H9 (cell line): ENCODE measurements at regions not wholly inside any gene's neighbourhood (a gene's known extent, or its start where the extent isn't known, plus 50 kb on each side); places are given as distances from the start of the nearest gene placed in this dataset.

Experiments
- DNase-seq: peaks from one replicate; pipeline ENCODE4 v3.0.0-alpha.2; 2017
- H2AFZ ChIP-seq: one replicate; pipeline ENCODE4 v1.6.1; 2013; ENCODE audit warnings: mild to moderate bottlenecking, low read length, control low read depth, moderate library complexity
- H2AK5ac ChIP-seq: 2 replicates; pipeline ENCODE4 v1.6.1; 2013; ENCODE audit warnings: low read length, control low read depth, mixed read lengths; ENCODE audit not compliant: insufficient read length
- H2BK120ac ChIP-seq: one replicate; pipeline ENCODE4 v1.6.1; 2013; ENCODE audit warnings: low read depth, mild to moderate bottlenecking, low read length, control low read depth, inconsistent platforms; ENCODE audit not compliant: poor library complexity, severe bottlenecking
- H2BK12ac ChIP-seq: 2 replicates; pipeline ENCODE4 v1.6.1; 2013; ENCODE audit warnings: low read length, control low read depth, mixed read lengths, low read depth; ENCODE audit not compliant: insufficient read length
- H2BK15ac ChIP-seq: 2 replicates; pipeline ENCODE4 v1.6.1; 2013; ENCODE audit warnings: low read depth, low read length, control low read depth
- H2BK20ac ChIP-seq: one replicate; pipeline ENCODE4 v1.6.1; 2013; ENCODE audit warnings: low read depth, mild to moderate bottlenecking, low read length, control low read depth, inconsistent platforms; ENCODE audit not compliant: poor library complexity, severe bottlenecking
- H2BK5ac ChIP-seq: 2 replicates; pipeline ENCODE4 v1.6.1; 2013; ENCODE audit warnings: low read length, control low read depth, mixed read lengths; ENCODE audit not compliant: insufficient read length
- H3K14ac ChIP-seq: 2 replicates; pipeline ENCODE4 v1.6.1; 2013; ENCODE audit warnings: low read length, control low read depth; ENCODE audit not compliant: insufficient read depth
- H3K18ac ChIP-seq: 2 replicates; pipeline ENCODE4 v1.6.1; 2013; ENCODE audit warnings: low read depth, mild to moderate bottlenecking, mixed read lengths, low read length, control low read depth; ENCODE audit not compliant: insufficient read length
- H3K23ac ChIP-seq: 2 replicates; pipeline ENCODE4 v1.6.1; 2013; ENCODE audit warnings: low read length, control low read depth, mixed read lengths, low read depth; ENCODE audit not compliant: insufficient read length
- H3K23me2 ChIP-seq: 2 replicates; pipeline ENCODE4 v1.6.1; 2013; ENCODE audit warnings: low read depth, mild to moderate bottlenecking, mixed read lengths, low read length, control low read depth; ENCODE audit not compliant: insufficient read length, poor library complexity, severe bottlenecking
- H3K27ac ChIP-seq: 2 replicates; pipeline ENCODE4 v1.5.1; 2013; ENCODE audit warnings: low read length, control low read depth, mixed read lengths, low read depth; ENCODE audit not compliant: insufficient read length
- H3K27me3 ChIP-seq: 2 replicates; pipeline ENCODE4 v1.6.1; 2013; ENCODE audit warnings: low read length, control low read depth, inconsistent platforms; ENCODE audit not compliant: insufficient read depth
- H3K4ac ChIP-seq: 2 replicates; pipeline ENCODE4 v1.6.1; 2013; ENCODE audit warnings: low read depth, mild to moderate bottlenecking, control low read depth, inconsistent platforms, low read length, moderate library complexity
- H3K4me1 ChIP-seq: 2 replicates; pipeline ENCODE4 v1.6.1; 2013; ENCODE audit warnings: low read length, control low read depth, inconsistent platforms; ENCODE audit not compliant: insufficient read depth
- H3K4me2 ChIP-seq: 2 replicates; pipeline ENCODE4 v1.6.1; 2013; ENCODE audit warnings: low read length, control low read depth, mixed read lengths; ENCODE audit not compliant: insufficient read length, insufficient read depth
- H3K56ac ChIP-seq: 2 replicates; pipeline ENCODE4 v1.6.1; 2013; ENCODE audit warnings: low read depth, mild to moderate bottlenecking, mixed read lengths, low read length, control low read depth; ENCODE audit not compliant: insufficient read length
- H3K79me1 ChIP-seq: 2 replicates; pipeline ENCODE4 v1.6.1; 2013; ENCODE audit warnings: low read depth, mild to moderate bottlenecking, moderate library complexity, low read length, control low read depth, inconsistent platforms; ENCODE audit not compliant: insufficient read depth, poor library complexity, severe bottlenecking
- H3K79me2 ChIP-seq: 2 replicates; pipeline ENCODE4 v1.6.1; 2013; ENCODE audit warnings: low read length, control low read depth, inconsistent platforms; ENCODE audit not compliant: insufficient read depth
- H3K9ac ChIP-seq: 2 replicates; pipeline ENCODE4 v1.6.1; 2013; ENCODE audit warnings: low read length, control low read depth, mixed read lengths; ENCODE audit not compliant: insufficient read length; ENCODE audit errors: extremely low read depth
- H3K9me3 ChIP-seq: one replicate; pipeline ENCODE4 v1.6.1; 2013; ENCODE audit warnings: low read depth, low read length, inconsistent platforms; ENCODE audit not compliant: control insufficient read depth
- H3T11ph ChIP-seq: one replicate; pipeline ENCODE4 v1.6.1; 2013; ENCODE audit warnings: mild to moderate bottlenecking, low read length, control low read depth, inconsistent platforms
- H4K20me1 ChIP-seq: one replicate; pipeline ENCODE4 v1.6.1; 2013; ENCODE audit not compliant: control insufficient read depth, insufficient read length, insufficient read depth
- H4K5ac ChIP-seq: 2 replicates; pipeline ENCODE4 v1.6.1; 2013; ENCODE audit warnings: low read depth, mild to moderate bottlenecking, mixed read lengths, low read length, control low read depth; ENCODE audit not compliant: insufficient read length
- H4K8ac ChIP-seq: replicated peaks from 2 replicates; pipeline ENCODE4 v1.6.1; 2013; ENCODE audit warnings: low read length, control low read depth, mixed read lengths, low read depth; ENCODE audit not compliant: insufficient read length
- H4K91ac ChIP-seq: 2 replicates; pipeline ENCODE4 v1.6.1; 2013; ENCODE audit warnings: low read depth, mild to moderate bottlenecking, moderate library complexity, mixed read lengths, low read length, control low read depth; ENCODE audit not compliant: insufficient read length
- H3K27ac Mint-ChIP-seq, 3 experiments: 2 replicates in 2 of 3; 3 replicates in 1 of 3; pipeline ENCODE4 v1.8.0; 2020 to 2021; ENCODE audit warnings: mixed read lengths in 3 of 3, mild to moderate bottlenecking in 1 of 3, moderate library complexity in 1 of 3
- H3K27me3 Mint-ChIP-seq: 2 replicates; pipeline ENCODE4 v1.8.0; 2021; ENCODE audit warnings: low read depth, mild to moderate bottlenecking, moderate library complexity, mixed read lengths
- H3K36me3 Mint-ChIP-seq, 3 experiments: 2 replicates in 2 of 3; 3 replicates in 1 of 3; pipeline ENCODE4 v1.8.0; 2020 to 2021; ENCODE audit warnings: low read depth in 3 of 3, mixed read lengths in 3 of 3; ENCODE audit not compliant: insufficient read depth in 1 of 3
- H3K4me1 Mint-ChIP-seq, 2 experiments: 2 replicates each; pipeline ENCODE4 v1.8.0; 2020; ENCODE audit warnings: mixed read lengths in 2 of 2
- H3K4me3 Mint-ChIP-seq, 2 experiments: 2 replicates in 1 of 2; 3 replicates in 1 of 2; pipeline ENCODE4 v1.8.0; 2020 to 2021; ENCODE audit warnings: mild to moderate bottlenecking in 2 of 2, mixed read lengths in 2 of 2, moderate library complexity in 1 of 2
- H3K9me3 Mint-ChIP-seq, 2 experiments: 2 replicates in 1 of 2; 3 replicates in 1 of 2; pipeline ENCODE4 v1.8.0; 2020; ENCODE audit warnings: mild to moderate bottlenecking in 2 of 2, mixed read lengths in 2 of 2, moderate library complexity in 1 of 2
- CTCF ChIP-seq: fragments of 200-600 bp; sonication (generic); conservative IDR thresholded peaks from 3 replicates; pipeline ENCODE4 v1.8.0; 2021; ENCODE audit warnings: antibody characterized with exemption, mild to moderate bottlenecking
- whole genome bisulfite sequencing: extraction: QIAGEN DNeasy Blood & Tissue Kit; methylation state at CpG from one replicate; pipeline ENCODE4 v1.1.7; 2013; ENCODE audit warnings: missing lambda C conversion rate, low lambda C conversion rate, mixed read lengths; ENCODE audit not compliant: insufficient read length; ENCODE audit errors: extremely low coverage; 5-methylcytosine and 5-hydroxymethylcytosine counted together

DNA sequence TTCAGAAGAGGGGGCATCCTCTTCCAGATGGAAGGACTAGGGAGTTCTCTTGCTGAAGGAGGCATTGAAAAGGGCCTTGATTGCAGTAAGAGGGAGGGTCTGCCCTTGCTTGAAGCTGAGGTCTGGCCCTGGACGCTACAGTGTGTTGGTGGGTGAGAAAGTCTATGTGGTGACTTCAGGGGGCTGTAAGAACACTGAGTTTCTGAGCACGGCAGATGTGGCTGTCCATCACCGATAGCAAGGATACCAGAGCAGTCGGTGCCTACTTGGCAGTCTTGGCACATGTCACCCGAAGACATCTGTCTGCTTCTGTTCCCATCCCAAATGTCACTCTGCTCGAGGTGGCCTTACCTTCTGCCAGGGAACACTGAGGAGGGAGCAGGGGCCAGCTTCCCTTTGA, 631.1 kb upstream of the CFAP20DC start:
- no peak overlapping the region for H3K4me2 ChIP-seq

More for the DNA sequence above, 631.1 kb upstream of the CFAP20DC start:
- Histone ChIP-seq H2BK15ac (no peak overlapping the region), H3K14ac (no peak overlapping the region), H3K18ac (no peak overlapping the region), H3K27me3 (no peaks in the 10 kb centered on the region), H4K20me1 (no peaks in the 10 kb centered on the region), H2BK20ac (no peak overlapping the region), H2BK120ac (no peak overlapping the region), H2AK5ac (no peak overlapping the region), H3K9me3 (no peaks in the 10 kb centered on the region), H3K4me1 (no peaks in the 10 kb centered on the region), H3K27ac (no peak overlapping the region), H3K9ac (no peak overlapping the region), H3K56ac (no peak overlapping the region), H2BK12ac (no peak overlapping the region), H3K23me2 (no peaks in the 10 kb centered on the region), H4K91ac (no peak overlapping the region), H3K79me1 (no peaks in the 10 kb centered on the region), H4K8ac (no peak overlapping the region), H2AFZ (no peak overlapping the region), H3K4ac (no peak overlapping the region), H2BK5ac (no peak overlapping the region), H3K23ac (no peak overlapping the region), H3T11ph (no peak overlapping the region), H3K79me2 (no peaks in the 10 kb centered on the region), H4K5ac (no peak overlapping the region)
- DNase-seq: no peak
- H3K9me3 Mint-ChIP-seq: no peaks in the 10 kb centered on the region
- no CpG with 5 or more reads among the region's 6 CpGs for WGBS
- TF ChIP-seq CTCF: no peak
- no peaks in the 10 kb centered on the region for H3K27me3 Mint-ChIP-seq
- H3K4me3 Mint-ChIP-seq: no peak overlapping the region
- peaks cover 0 to 2% of the 10 kb centered on the region in 2 experiments; a peak in 1 of 4 replicates for H3K4me1 Mint-ChIP-seq
- no peak overlapping the region for H3K27ac Mint-ChIP-seq
- H3K36me3 Mint-ChIP-seq: no peaks in the 10 kb centered on the region
